Inferior parietal cortex (tissue), 1 donor: ENCODE measurements at regions not wholly inside any gene's neighbourhood (a gene's known extent, or its start where the extent isn't known, plus 50 kb on each side); places are given as distances from the start of the nearest gene placed in this dataset.

ENCODE experiments used
- DNase-seq: peaks from one replicate; pipeline ENCODE4 v3.0.0-alpha.2; 2016; ENCODE audit errors: extremely low spot score

GRCh38 chr3:124177071-124177470 lies 185.1 kb upstream of the ROPN1 start:
- no peak for DNase-seq

GRCh38 chr3:124178531-124178930 lies 186.6 kb upstream of the ROPN1 start:
- DNase-seq, result no peak

GRCh38 chr3:124200407-124200806 lies 208.5 kb upstream of the ROPN1 start:
- no peak for DNase-seq

- no peak for DNase-seq
These were observed 209.3 kb upstream of the ROPN1 start for GRCh38 chr3:124201226-124201625.

GRCh38 chr3:124201786-124202185 lies 209.9 kb upstream of the ROPN1 start:
- no peak for DNase-seq

- DNase-seq, result no peak
These were observed 210.8 kb upstream of the ROPN1 start for GRCh38 chr3:124202754-124203153.

- no peak for DNase-seq
These were observed 211.4 kb upstream of the ROPN1 start for GRCh38 chr3:124203292-124203691.

GRCh38 chr3:124206225-124207055 lies 214.5 kb upstream of the ROPN1 start:
- DNase-seq, result no peak

GRCh38 chr3:124207077-124207476 lies 215.2 kb upstream of the ROPN1 start:
- no peak for DNase-seq

- DNase-seq, result no peak
These were observed 216.1 kb upstream of the ROPN1 start for GRCh38 chr3:124207873-124208485.

GRCh38 chr3:124209426-124209825 lies 217.5 kb upstream of the ROPN1 start:
- no peak for DNase-seq

- no peak for DNase-seq
These were observed 219.0 kb upstream of the ROPN1 start for GRCh38 chr3:124210899-124211298.

- DNase-seq, result no peak
These were observed 221.7 kb upstream of the ROPN1 start for GRCh38 chr3:124213641-124214040.

- DNase-seq, result no peak
These were observed 225.6 kb upstream of the ROPN1 start for GRCh38 chr3:124217542-124217941.

GRCh38 chr3:124221422-124221821 lies 229.5 kb upstream of the ROPN1 start:
- DNase-seq, result no peak

- DNase-seq, result no peak
These were observed 231.9 kb upstream of the ROPN1 start for GRCh38 chr3:124223853-124224252.

- no peak for DNase-seq
These were observed 235.3 kb upstream of the ROPN1 start for GRCh38 chr3:124227150-124227630.

- peak; percentile 11 for DNase-seq
These were observed 237.5 kb upstream of the ROPN1 start for GRCh38 chr3:124229420-124229819.

GRCh38 chr3:124229836-124230235 lies 237.9 kb upstream of the ROPN1 start:
- DNase-seq, result no peak

GRCh38 chr3:124230432-124230831 lies 238.5 kb upstream of the ROPN1 start:
- no peak for DNase-seq

- DNase-seq, result peak; percentile 20
These were observed 239.1 kb upstream of the ROPN1 start for GRCh38 chr3:124230998-124231397.

GRCh38 chr3:124234852-124235252 lies 242.9 kb upstream of the ROPN1 start:
- DNase-seq, result no peak

- DNase-seq, result no peak
These were observed 243.5 kb upstream of the ROPN1 start for GRCh38 chr3:124235446-124235845.
